Hindlimb muscle (tissue), 1 donor: ENCODE measurements at regions not wholly inside any gene's neighbourhood (a gene's known extent, or its start where the extent isn't known, plus 50 kb on each side); places are given as distances from the start of the nearest gene placed in this dataset.

Source experiments
- DNase-seq: peaks from one replicate; pipeline ENCODE4 v3.0.0-alpha.2; 2013

DNA sequence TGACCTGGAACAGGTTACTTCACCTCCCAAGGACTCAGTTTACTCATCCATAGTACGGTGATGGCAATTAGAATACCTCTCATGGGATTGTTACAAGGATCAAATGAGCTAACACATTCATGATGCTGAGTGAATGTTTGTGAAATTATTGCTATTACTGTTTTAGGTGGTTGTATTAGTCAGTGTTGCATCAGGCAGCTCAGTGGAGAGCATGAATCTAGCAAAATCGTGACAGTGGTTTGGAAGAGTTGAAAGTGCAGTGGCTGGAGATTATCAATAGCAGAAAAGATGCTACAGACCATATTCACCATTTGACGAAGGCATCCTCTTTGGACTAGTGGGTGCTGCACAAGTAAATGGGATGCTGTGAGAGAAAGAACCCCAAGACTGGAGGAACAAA lies 50.4 kb upstream of the CTNNBL1 start:
- DNase-seq, result no peak

DNA sequence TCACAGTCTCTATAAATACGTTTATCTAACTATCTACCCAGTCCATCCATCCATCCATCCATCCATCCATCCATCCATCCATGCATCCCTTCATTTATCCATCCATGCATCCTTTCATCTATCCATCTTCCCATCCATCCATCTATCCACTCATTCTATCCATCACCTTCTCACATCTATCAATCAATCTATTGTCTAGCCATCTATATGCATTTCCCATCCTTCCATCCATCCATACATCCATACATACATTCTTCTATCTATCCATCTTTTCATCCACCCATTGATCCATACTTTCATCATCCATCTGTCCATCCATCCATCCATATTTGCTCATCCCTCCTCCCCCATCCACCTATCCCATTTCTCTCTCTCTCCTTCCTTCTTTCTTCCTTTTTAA lies 51.6 kb upstream of the CTNNBL1 start:
- no peak for DNase-seq

GRCh38 chr20:37640600-37641561 lies 52.9 kb upstream of the CTNNBL1 start:
- DNase-seq, result no peak

GRCh38 chr20:37638527-37638926 lies 55.3 kb upstream of the CTNNBL1 start:
- no peak for DNase-seq

DNA sequence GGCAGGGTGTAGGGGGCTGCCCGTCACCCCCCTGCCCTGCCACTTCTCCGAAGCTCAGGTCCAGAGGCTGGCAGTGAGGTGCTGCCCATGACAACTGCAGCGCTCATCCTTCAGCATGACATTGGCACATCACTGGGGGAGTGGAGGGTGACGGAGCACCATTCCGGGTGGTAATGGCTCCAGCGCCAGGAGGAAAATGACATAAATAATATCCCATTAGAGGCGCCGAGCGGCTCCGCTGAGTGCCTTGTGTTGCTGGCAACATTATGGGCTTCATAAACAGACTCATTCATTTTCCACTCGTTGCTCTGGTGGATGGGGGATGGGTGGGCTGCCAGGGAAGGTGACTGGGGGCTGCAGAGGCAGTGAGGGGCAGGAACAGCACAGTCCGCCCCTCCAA lies 56.9 kb upstream of the CTNNBL1 start:
- DNase-seq, result no peak

DNA sequence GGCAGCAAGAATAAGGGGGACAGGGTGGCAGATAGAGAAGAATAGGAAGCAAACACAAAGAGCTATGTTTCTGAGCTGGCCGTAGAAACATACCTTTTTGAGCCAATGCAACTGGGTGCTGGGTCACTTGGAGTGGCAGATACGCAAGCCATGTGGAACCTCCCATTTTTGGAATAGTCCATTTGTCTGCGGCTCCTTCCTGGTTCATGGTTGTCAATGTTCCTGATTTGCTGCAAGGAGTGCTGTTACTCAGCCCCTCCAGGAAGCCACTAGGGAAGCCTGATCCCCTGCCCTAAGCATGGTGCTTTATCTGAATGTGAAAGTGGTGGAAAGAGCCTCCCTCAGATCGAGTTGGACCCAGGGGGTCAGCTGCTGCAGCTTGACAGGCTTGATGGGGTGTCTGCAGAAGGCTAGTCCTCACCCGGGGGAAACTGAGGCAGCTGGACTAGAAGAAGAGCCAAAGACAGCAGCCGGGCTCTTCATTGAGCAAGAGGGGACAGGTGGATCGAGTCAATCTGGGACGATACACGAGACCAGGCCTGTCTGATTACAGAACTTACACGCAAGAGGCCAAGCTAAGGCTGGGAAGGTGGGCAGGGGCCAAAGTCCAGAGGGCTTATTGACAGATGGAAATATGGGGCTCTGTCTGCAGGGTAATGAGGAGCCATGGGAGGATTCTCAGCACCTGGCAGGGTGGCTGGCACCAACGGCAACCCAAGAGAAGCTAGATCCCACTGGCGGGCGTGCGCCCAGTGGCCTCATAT lies 57.4 kb upstream of the CTNNBL1 start:
- no peak for DNase-seq

DNA sequence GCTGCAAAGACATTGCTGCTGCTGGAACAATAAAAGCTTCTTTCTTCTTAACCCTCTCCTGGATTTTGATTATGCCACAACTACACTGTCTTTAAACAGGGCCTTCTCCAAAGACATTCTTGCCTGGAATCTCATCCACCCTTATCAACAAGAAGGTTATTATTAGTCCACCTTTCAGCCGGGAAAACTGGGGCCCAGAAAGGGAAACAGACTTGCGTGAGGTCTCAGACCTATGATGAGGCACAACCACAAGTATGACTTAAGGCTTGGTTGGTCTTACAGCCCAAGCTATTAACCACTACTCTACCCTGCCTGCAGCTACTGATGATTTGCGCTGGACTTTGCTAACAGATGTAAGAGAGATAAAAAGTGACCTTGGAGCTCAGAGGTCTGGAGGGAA lies 62.8 kb upstream of the CTNNBL1 start:
- DNase-seq, result no peak

DNA sequence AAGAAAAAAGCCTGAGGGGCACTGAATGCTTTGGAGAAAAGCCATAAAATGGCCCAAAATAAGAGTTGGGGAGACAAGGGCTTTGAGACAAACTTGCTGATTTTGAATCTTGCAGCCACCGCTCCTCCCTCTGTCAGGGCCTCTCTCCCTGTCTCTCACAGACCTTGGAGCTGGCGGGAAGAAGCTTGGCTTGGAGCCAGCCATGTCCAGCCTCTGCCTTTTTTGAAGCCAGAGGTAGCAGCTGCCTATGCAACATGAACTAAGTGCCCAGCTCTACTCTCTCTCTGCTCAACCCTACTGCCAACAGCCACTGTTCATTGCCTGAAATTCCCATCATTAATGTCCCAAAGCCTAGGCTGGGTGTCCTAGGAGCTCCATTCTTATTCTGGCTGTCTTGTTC lies 63.7 kb upstream of the CTNNBL1 start:
- no peak for DNase-seq

DNA sequence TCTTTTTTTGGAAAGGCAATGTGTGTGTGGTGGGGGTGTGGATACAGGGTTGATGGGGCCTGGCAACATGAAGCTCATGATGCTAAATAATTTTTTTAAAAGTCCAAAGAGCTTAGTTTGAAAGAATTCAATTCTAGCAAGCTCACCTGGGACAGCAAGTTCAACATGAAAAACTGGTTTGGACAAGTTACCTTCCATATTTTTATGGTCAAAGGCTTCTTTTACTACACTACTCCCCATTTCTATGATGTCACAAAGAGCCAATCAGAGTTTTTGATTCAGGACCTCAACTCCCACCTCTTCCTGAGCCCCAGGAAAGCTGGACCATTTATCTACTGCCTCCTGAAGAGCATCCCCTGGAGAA lies 66.1 kb upstream of the CTNNBL1 start:
- DNase-seq, result no peak

DNA sequence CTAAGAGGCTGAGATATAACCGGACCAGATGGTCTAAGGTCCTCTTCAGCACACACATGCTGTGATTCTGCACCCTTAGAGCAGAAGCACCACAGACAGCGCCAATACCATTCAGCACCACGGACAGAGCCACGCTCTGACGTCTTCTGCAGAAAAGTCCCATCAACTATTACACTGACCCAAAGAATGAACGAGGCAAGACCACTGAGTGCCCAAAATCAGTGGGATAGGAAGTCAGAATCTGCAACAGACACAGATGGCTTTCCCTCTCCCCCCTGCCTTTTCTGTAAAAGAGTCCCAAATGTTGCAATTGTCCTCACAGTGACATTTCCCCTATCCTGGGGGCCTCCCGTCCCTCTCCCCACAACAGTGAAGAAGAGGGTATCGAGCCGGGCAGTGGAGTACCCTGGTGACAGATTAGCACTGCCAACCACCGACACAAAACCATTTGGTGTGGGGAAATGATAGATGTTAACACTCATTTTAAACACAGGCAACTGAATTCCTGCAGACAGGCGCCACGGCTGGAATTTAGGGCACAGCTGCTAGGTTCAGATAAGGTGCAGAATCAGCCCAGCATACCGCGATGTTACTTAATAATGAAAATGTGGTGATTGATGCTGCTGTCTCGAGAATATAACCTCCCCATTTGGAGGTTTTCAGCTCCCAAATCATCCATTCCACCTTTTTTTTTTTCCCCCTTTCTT lies 66.6 kb upstream of the CTNNBL1 start:
- peak; percentile 76 for DNase-seq

DNA sequence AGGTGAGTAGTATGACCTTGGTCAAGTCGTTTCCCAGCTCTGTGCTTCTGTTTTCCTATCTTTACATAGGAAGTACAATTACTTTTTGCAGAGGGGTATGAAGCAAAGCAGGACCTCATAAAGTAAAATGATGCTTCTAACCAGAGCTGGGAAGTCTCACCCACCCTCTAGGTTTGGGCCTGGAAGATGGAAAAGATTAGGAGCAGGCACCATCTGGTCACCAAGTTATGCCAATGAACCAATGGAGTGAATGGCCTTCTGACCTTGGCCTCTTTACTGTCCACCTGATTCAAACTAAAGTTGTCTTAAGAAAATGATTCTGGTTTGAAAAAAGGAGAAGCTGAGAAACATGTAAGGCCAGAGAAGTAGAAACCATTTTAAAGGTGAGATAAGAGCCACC lies 68.9 kb upstream of the CTNNBL1 start:
- no peak for DNase-seq

DNA sequence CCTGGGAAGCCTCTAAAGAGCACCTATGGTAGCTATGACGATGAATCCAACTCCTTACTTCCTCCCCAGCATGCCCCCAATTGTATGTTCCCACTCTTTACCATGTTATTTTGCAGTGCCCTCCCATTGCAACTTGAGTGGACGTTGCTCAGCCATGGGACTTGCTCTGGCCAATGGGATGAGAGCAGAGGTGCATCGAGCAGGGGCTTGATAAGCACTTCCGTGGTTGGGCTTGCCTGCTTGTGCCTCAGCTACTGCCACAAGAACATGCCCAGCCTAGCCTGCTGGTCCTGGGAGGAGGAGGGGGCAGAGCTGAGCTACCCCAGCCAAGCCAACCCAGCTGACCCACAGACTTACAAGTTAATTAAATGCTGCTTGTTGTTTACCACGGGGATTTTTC lies 71.1 kb upstream of the CTNNBL1 start:
- no peak for DNase-seq

DNA sequence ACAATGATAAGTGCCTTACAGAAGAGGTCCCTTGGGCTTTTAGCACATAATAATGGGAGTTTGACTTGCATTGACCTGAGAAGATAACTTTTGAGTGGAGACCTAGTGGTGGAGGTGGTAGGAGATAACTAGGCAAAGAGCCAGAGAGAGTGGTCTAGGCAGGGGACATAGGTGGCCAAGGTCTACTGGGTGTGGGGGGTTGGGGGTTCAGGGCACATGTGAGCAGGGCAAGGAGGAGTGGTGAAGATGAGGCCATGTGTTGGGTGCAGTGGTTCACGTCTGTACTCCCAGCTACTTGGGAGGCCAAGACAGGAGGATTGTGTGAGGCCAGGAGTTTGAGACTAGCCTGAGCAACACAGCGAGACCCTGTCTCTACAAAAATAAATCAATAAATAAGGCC lies 74.3 kb upstream of the CTNNBL1 start:
- DNase-seq, result no peak

DNA sequence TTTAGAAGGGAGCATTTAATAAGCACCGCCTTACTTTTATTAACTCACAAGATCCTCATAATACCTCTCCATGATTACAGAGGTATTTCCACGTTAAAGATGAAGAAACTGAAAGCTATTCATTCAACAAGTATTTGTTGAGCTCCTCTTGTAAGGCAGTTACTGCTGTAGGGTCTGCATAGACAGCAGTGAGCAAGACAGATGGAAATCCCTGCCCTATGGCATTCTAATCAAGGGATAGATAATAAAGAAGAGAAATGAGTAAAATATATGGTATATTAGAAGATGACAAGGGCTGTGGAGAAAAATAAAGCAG lies 77.8 kb upstream of the CTNNBL1 start:
- DNase-seq, result no peak

DNA sequence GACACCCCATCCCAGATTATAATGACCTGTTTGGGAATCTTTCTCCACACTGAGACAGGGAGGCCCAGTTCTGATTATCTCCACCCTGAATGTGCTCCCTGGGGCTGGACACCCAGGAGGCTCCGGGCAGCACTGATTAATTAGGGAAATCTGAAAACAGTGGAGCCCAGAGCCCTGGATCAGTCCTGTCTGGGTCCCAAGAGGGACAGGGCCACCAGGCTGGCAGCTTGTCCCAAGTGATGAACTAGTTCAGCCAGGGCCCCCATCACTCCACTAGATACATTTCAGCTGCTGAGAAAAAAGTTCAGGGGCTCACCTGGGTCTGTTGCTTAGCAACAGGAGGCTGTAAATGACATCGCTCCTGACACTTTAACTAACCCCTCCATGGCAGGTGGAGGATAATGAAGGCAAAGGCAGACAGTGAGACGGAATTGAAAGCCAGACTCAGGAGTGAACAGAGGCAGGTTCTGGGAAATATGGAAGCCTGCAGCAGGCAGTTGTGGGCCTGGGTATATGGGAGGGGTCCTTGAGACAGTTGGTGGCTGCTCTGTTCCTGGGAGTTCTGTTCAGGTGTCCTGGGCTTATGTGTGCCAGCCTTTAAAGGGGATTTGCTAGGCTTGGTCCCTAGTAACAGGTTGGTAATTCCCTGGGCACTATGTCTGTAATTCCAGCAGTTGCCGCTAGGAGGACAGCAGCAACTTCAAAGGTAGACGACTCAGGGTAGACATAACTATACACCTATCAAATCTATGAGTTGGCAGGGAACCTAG lies 78.3 kb upstream of the CTNNBL1 start:
- no peak for DNase-seq

- DNase-seq, result no peak
These were observed 82.0 kb upstream of the CTNNBL1 start for GRCh38 chr20:37611852-37612251.

DNA sequence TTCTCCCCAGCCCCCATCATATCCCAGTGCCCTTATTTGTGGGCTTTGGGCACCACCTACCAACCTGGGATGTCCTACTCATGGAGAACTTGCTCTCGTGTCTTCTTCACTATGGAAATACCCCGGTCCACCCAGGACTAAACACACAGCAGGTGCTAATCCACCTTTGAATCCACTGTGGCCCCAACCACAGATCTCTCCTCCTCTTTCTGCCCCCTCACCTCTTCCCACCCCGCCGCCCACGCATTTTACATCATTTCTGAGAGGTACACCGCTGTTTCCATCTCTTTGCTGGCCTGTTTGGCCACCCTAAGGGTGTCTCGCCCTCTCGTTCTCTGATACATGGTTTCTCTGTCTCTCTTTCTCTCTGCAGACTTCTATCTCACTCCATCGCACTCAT lies 82.5 kb upstream of the CTNNBL1 start:
- no peak for DNase-seq

GRCh38 chr20:37610203-37610798 lies 82.6 kb upstream of the BLCAP start:
- DNase-seq, result no peak

- no peak for DNase-seq
These were observed 75.0 kb upstream of the BLCAP start for GRCh38 chr20:37602634-37603033.

- no peak for DNase-seq
These were observed 72.8 kb upstream of the BLCAP start for GRCh38 chr20:37600486-37600885.

DNA sequence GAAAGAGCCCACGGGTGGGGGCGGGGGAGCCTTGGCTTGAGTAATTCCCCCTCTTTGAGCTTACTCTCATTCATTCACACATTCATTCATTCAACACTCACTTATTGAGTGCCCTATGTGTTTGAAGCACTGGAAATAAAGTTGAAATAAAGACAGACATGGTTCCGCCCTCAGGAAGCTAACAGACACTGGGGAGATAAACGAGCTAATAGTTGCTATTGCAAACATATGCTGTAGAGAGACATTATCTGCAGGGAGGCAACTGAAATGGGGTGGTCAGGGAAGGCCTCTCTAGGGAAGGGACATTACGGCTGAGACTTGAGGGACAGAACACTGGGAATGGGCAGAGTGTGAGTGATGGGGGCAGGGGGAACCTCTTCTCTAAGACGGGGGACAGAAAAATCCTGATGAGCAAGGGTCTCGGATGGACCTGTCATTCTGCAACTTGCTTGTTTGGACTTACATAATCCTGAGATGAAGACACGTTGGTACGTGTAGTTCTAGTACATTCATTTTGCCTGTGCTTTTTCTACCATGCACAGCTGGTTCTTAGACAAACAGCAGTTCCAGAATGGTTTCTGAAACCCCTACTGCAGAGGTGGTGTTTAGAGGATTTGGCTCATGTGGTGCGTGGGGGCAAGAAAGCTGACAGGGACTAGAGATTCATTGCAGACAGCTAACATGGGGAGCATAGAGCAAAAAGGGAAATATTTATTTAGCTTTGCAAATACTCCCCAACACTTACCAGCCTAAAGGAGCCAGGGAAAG lies 71.1 kb upstream of the BLCAP start:
- no peak for DNase-seq
